ENCODE measurements at regions not wholly inside any gene's neighbourhood (a gene's known extent, or its start where the extent isn't known, plus 50 kb on each side); places are given as distances from the start of the nearest gene placed in this dataset.

DNA sequence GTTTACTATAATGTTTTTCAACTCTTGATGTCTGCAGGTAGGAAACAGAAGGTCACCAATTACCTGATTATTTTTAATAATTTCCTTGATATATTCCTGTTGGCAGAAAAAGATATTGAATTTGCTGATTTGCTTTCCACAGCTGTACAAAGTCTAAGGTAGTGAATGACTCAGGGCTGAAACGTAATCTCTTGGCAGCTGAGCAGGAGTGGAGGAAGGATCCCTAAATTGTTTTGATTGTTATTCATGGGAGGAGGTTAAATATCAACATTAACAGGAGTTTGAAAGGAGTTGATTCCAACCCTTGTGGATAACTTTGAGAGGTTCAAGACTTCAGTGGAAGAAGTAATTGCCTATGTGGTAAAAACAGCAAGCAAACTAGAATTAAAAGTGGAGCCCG lies 345.2 kb upstream of the SLC8A1 start:
- Histone ChIP-seq H2BK5ac (ENCODE audit: low read depth, low read length, poor library complexity) (no peak overlapping the region), H3K4ac (ENCODE audit: low read depth, low read length) (no peak overlapping the region), H3K4me2 (ENCODE audit: low read length) (no peak overlapping the region), H3K4me1 (ENCODE audit: control insufficient read depth in 1 of 2, insufficient read depth in 2 of 2, low read length in 2 of 2) (no peaks in the 10 kb centered on the region), H4K91ac (ENCODE audit: low read depth, low read length) (no peak overlapping the region), H3K14ac (ENCODE audit: low read length) (no peak overlapping the region), H3K36me3 (ENCODE audit: control insufficient read depth in 1 of 2, insufficient read depth in 2 of 2, low read length in 2 of 2) (no peaks in the 10 kb centered on the region), H3K18ac (ENCODE audit: low read length) (no peak overlapping the region), H3K9ac (ENCODE audit: low read length) (no peak overlapping the region), H3K79me1 (ENCODE audit: low read length) (no peaks in the 10 kb centered on the region), H3K27ac (ENCODE audit: low read depth, low read length) (no peak overlapping the region), H4K12ac (ENCODE audit: low read depth, low read length) (no peak overlapping the region), H3K9me3 (ENCODE audit: insufficient read depth, low read depth, low read length) (no peaks in the 10 kb centered on the region), H3K23ac (ENCODE audit: low read length) (no peak overlapping the region), H2BK12ac (ENCODE audit: low read length) (no peak overlapping the region), H3K4me3 (ENCODE audit: low read depth, low read length) (no peak overlapping the region), H2AFZ (ENCODE audit: insufficient read depth, low read length, poor library complexity) (no peak overlapping the region), H4K8ac (ENCODE audit: low read depth, low read length) (no peak overlapping the region), H3K79me2 (ENCODE audit: control insufficient read depth, insufficient read depth, low read length, poor library complexity) (no peaks in the 10 kb centered on the region), H3K27me3 (ENCODE audit: insufficient read depth, low read length) (no peaks in the 10 kb centered on the region), H2AK5ac (ENCODE audit: low read length) (no peak overlapping the region), H2BK120ac (ENCODE audit: insufficient read depth, low read length, poor library complexity) (no peak overlapping the region)
- no CpG with 5 or more reads among the region's 2 CpGs for WGBS (ENCODE audit: extremely low coverage, insufficient coverage, insufficient read length)
- DNase-seq = no peak

GRCh38 chr2:40803900-40804299 lies 352.0 kb upstream of the SLC8A1 start:
- no peak overlapping the region for H4K8ac ChIP-seq (ENCODE audit: low read depth, low read length)
- H2BK120ac ChIP-seq (ENCODE audit: insufficient read depth, low read length, poor library complexity) = no peak overlapping the region
- H3K4ac ChIP-seq (ENCODE audit: low read depth, low read length) = no peak overlapping the region
- no peak overlapping the region for H4K12ac ChIP-seq (ENCODE audit: low read depth, low read length)
- no peak overlapping the region for H2AFZ ChIP-seq (ENCODE audit: insufficient read depth, low read length, poor library complexity)
- no peak overlapping the region for H3K23ac ChIP-seq (ENCODE audit: low read length)
- H3K27ac ChIP-seq (ENCODE audit: low read depth, low read length) = no peak overlapping the region
- H2BK5ac ChIP-seq (ENCODE audit: low read depth, low read length, poor library complexity) = no peak overlapping the region
- H3K4me2 ChIP-seq (ENCODE audit: low read length) = no peak overlapping the region
- H3K9me3 ChIP-seq (ENCODE audit: insufficient read depth, low read depth, low read length) = no peaks in the 10 kb centered on the region
- no peak overlapping the region for H3K14ac ChIP-seq (ENCODE audit: low read length)
- no peaks in the 10 kb centered on the region for H3K4me1 ChIP-seq (ENCODE audit: control insufficient read depth in 1 of 2, insufficient read depth in 2 of 2, low read length in 2 of 2)
- no peak overlapping the region for H3K18ac ChIP-seq (ENCODE audit: low read length)
- H2BK12ac ChIP-seq (ENCODE audit: low read length) = no peak overlapping the region
- no CpG with 5 or more reads among the region's 2 CpGs for WGBS (ENCODE audit: extremely low coverage, insufficient coverage, insufficient read length)
- H3K36me3 ChIP-seq (ENCODE audit: control insufficient read depth in 1 of 2, insufficient read depth in 2 of 2, low read length in 2 of 2) = no peaks in the 10 kb centered on the region
- no peak for DNase-seq
- H3K79me2 ChIP-seq (ENCODE audit: control insufficient read depth, insufficient read depth, low read length, poor library complexity) = no peaks in the 10 kb centered on the region
- no peak overlapping the region for H3K9ac ChIP-seq (ENCODE audit: low read length)
- H4K91ac ChIP-seq (ENCODE audit: low read depth, low read length) = no peak overlapping the region
- H3K79me1 ChIP-seq (ENCODE audit: low read length) = no peaks in the 10 kb centered on the region
- no peak overlapping the region for H3K4me3 ChIP-seq (ENCODE audit: low read depth, low read length)
- H3K27me3 ChIP-seq (ENCODE audit: insufficient read depth, low read length) = no peaks in the 10 kb centered on the region
- H2AK5ac ChIP-seq (ENCODE audit: low read length) = no peak overlapping the region

DNA sequence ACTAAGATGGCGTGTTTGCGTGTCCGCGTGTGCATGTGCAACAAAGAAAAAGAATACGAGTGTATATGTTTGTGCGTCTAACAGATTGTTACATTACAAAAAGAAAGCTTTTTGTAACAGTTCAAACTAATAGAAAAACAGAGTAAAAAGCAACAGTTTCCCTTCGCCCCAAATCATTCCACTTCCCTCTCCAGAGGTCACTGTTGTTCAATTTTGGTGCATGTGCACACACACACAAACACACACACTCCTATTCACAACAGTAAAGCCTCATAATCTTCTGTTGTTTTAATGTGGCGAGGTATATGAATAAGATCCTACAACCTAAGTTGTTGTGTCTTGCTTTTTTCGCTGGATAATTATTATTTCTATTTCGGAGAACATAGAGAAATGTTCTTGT lies 357.3 kb upstream of the SLC8A1 start:
- Histone ChIP-seq H3K79me1 (ENCODE audit: low read length) (no peaks in the 10 kb centered on the region), H2BK120ac (ENCODE audit: insufficient read depth, low read length, poor library complexity) (no peak overlapping the region), H2AK5ac (ENCODE audit: low read length) (no peak overlapping the region), H3K4me3 (ENCODE audit: low read depth, low read length) (no peak overlapping the region), H3K4me2 (ENCODE audit: low read length) (no peak overlapping the region), H3K14ac (ENCODE audit: low read length) (no peak overlapping the region), H2BK12ac (ENCODE audit: low read length) (no peak overlapping the region), H3K36me3 (ENCODE audit: control insufficient read depth in 1 of 2, insufficient read depth in 2 of 2, low read length in 2 of 2) (no peaks in the 10 kb centered on the region), H3K9ac (ENCODE audit: low read length) (no peak overlapping the region), H4K8ac (ENCODE audit: low read depth, low read length) (no peak overlapping the region), H4K12ac (ENCODE audit: low read depth, low read length) (no peak overlapping the region), H3K23ac (ENCODE audit: low read length) (no peak overlapping the region), H3K27ac (ENCODE audit: low read depth, low read length) (no peak overlapping the region), H2BK5ac (ENCODE audit: low read depth, low read length, poor library complexity) (no peak overlapping the region), H4K91ac (ENCODE audit: low read depth, low read length) (no peak overlapping the region), H3K79me2 (ENCODE audit: control insufficient read depth, insufficient read depth, low read length, poor library complexity) (no peaks in the 10 kb centered on the region), H3K9me3 (ENCODE audit: insufficient read depth, low read depth, low read length) (no peaks in the 10 kb centered on the region), H3K4ac (ENCODE audit: low read depth, low read length) (no peak overlapping the region), H3K27me3 (ENCODE audit: insufficient read depth, low read length) (no peaks in the 10 kb centered on the region), H2AFZ (ENCODE audit: insufficient read depth, low read length, poor library complexity) (no peak overlapping the region), H3K4me1 (ENCODE audit: control insufficient read depth in 1 of 2, insufficient read depth in 2 of 2, low read length in 2 of 2) (no peaks in the 10 kb centered on the region), H3K18ac (ENCODE audit: low read length) (no peak overlapping the region)
- no CpG with 5 or more reads among the region's 10 CpGs for WGBS (ENCODE audit: extremely low coverage, insufficient coverage, insufficient read length)
- DNase-seq = no peak

GRCh38 chr2:40814616-40815015 lies 362.7 kb upstream of the SLC8A1 start:
- Histone ChIP-seq H3K18ac (ENCODE audit: low read length) (no peak overlapping the region), H3K4me3 (ENCODE audit: low read depth, low read length) (no peak overlapping the region)
- no CpG with 5 or more reads among the region's 2 CpGs for WGBS (ENCODE audit: extremely low coverage, insufficient coverage, insufficient read length)

More at GRCh38 chr2:40814616-40815015, 362.7 kb upstream of the SLC8A1 start:
- H3K9me3 ChIP-seq (ENCODE audit: insufficient read depth, low read depth, low read length) = no peaks in the 10 kb centered on the region
- H2BK5ac ChIP-seq (ENCODE audit: low read depth, low read length, poor library complexity) = no peak overlapping the region
- no peak overlapping the region for H3K4ac ChIP-seq (ENCODE audit: low read depth, low read length)
- H3K9ac ChIP-seq (ENCODE audit: low read length) = no peak overlapping the region
- no peak for DNase-seq
- H2BK120ac ChIP-seq (ENCODE audit: insufficient read depth, low read length, poor library complexity) = no peak overlapping the region
- H4K91ac ChIP-seq (ENCODE audit: low read depth, low read length) = no peak overlapping the region
- H3K4me2 ChIP-seq (ENCODE audit: low read length) = no peak overlapping the region
- no peak overlapping the region for H3K14ac ChIP-seq (ENCODE audit: low read length)
- no peaks in the 10 kb centered on the region for H3K36me3 ChIP-seq (ENCODE audit: control insufficient read depth in 1 of 2, insufficient read depth in 2 of 2, low read length in 2 of 2)
- H2AK5ac ChIP-seq (ENCODE audit: low read length) = no peak overlapping the region
- H4K12ac ChIP-seq (ENCODE audit: low read depth, low read length) = no peak overlapping the region
- no peak overlapping the region for H3K23ac ChIP-seq (ENCODE audit: low read length)
- no peaks in the 10 kb centered on the region for H3K27me3 ChIP-seq (ENCODE audit: insufficient read depth, low read length)
- no peaks in the 10 kb centered on the region for H3K79me2 ChIP-seq (ENCODE audit: control insufficient read depth, insufficient read depth, low read length, poor library complexity)
- no peak overlapping the region for H4K8ac ChIP-seq (ENCODE audit: low read depth, low read length)
- H3K27ac ChIP-seq (ENCODE audit: low read depth, low read length) = no peak overlapping the region
- H2AFZ ChIP-seq (ENCODE audit: insufficient read depth, low read length, poor library complexity) = no peak overlapping the region
- no peaks in the 10 kb centered on the region for H3K79me1 ChIP-seq (ENCODE audit: low read length)
- H2BK12ac ChIP-seq (ENCODE audit: low read length) = no peak overlapping the region
- no peaks in the 10 kb centered on the region for H3K4me1 ChIP-seq (ENCODE audit: control insufficient read depth in 1 of 2, insufficient read depth in 2 of 2, low read length in 2 of 2)

All from trophoblast cell (in vitro differentiated cells and primary cell).